T-helper 2 cell (primary cell): ENCODE measurements at regions not wholly inside any gene's neighbourhood (a gene's known extent, or its start where the extent isn't known, plus 50 kb on each side); places are given as distances from the start of the nearest gene placed in this dataset.

Experiments
- DNase-seq, 5 experiments: peaks; one replicate each; pipeline versions ENCODE4 v3.0.0 to v3.0.0-alpha.2; 2012 to 2022

DNA sequence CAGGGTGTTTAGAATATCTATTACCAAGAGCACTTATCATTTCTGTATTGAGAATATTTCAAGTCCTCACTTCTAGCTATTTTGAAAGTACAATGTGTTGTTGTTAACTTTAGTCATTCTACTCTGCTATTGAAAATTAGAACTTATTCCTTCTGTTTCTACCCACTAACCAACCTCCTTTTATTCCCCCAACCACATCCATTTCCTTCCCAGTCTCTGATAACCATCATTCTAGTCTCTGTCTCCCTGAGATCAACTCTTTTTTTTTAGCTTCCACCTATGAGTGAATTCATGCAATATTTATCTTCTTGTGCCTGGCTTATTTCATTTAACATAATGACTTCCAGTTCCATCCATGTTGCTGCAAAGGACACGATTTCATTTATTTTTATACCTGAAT lies 290.6 kb upstream of the OR4E1 start:
- no peak for DNase-seq

DNA sequence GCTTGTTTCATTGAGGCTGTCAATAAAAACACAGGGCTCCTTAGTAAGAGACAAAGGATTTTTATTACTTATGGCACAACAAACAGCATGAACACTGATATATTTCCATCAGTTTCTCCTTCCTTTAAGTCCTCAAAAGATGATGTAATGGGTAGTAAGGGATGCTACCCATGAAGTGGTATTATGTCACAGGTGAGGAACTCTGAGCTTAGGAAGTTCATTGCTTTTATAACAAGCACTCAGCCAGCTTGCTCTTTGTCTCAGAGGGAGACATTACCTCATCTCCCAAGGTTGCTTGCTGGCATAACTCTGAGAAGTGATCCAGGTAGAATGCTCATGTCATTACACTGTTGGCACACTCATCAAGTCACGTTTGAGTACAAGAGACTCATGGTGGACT lies 287.0 kb upstream of the OR4E1 start:
- DNase-seq: no peak

DNA sequence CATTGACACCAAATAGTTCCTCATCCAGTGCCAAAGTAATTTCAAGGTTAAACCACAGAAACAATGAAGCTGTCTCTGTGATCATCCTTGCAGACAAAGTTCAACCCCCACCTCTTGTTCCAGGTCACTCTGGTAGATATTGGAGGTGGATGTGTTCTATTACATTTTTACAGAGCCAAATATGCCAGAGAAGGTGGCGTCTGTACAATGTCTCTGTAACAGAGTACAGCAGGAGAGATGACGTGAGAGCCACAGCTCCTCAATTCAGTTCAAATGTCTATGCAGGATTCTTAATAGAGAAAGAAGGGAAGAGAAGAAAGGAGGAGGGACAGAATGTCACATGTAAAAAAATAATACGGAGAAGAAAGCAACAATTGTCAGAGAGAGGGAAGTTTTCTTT lies 268.3 kb upstream of the OR4E1 start:
- no peak for DNase-seq

DNA sequence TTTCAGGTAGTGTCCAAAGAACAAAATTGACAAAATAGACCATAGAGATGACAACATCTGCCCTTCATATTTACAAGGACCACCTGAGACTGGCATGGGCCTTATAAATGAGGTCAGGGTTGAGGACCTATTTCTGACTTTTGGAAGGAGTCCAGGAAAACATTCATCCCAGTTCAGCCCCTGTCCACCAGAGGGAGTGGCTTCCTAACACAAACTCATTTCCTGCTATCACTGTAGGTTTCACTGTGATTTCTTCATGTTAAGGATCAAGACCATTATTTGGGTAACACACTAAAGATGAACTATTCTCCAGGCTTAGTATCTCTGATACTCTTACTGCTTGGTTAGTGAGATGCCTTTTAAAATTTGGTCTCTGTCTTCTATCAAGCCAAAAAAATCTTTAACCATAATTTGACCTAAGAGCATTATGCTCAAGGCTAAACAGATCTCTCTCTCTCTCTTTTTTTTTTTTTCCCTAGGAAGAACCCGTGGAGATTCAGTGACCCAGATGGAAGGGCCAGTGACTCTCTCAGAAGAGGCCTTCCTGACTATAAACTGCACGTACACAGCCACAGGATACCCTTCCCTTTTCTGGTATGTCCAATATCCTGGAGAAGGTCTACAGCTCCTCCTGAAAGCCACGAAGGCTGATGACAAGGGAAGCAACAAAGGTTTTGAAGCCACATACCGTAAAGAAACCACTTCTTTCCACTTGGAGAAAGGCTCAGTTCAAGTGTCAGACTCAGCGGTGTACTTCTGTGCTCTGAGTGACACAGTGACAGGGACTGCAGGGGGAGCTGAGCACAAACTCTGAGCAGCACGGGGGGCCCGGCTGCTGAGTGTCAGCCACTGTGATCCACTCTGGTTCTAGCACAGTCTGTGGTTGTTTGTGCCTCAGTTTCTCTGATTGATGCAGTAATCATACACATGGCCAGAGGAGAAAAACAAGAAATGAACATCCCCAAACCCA lies 267.6 kb upstream of the OR4E1 start:
- DNase-seq: peak in 1 of 5 experiments; percentile 59

DNA sequence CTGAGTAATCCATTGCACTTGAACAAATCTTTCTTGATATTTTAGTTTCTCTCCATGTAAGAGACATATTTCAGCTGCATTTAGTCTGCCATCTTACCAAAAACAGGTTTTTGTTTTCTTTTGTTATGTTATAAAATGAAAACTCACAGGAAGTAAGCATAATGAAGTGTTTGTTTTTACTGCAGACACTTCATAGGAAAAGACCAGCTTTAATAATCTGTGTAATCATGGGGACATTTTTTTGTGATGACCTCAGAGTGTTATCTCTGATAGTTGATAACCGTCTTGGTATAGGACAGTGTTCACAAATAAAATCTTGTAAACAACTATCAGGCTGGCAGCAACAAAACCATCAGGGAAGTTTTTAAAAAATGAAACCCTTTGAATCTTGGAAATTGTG lies 266.2 kb upstream of the OR4E1 start:
- no peak for DNase-seq

DNA sequence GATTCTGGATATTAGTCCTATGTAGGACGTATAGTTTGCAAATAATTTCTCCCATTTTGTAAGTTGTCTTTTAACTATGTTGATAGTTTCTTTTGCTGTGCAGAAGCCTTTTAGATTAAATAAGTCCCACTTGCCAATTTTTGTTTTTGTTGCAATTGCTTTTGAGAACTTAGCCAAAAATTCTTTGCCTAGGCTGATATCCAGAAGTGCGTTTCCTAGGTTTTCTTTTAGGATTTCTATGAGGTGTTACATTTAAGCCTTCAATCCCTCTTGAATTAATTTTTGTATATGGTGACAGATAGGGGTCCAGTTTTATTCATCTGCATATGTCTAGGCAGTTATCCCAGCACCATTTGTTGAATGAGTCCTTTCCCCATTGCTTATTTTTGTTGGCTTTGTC lies 264.4 kb upstream of the OR4E1 start:
- DNase-seq: no peak

DNA sequence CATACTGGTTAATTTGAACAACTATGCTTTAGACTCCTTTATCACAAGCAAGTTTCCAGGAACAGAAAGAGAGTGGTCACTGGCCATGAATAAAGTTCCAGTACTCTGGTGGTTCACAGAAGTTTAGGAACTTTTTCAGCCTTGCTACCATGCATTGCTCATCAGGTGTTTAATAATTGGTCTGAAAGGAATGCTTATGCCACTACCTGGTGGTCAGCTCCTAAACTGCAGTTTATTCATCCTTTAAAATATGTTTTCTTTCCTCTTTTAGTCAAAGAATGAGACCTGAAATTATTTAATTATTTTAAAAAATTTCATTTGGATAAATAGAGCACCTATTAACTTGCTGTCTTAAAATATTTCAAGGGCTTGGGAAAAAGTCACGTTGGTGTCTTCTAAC lies 260.1 kb upstream of the OR4E1 start:
- no peak for DNase-seq

DNA sequence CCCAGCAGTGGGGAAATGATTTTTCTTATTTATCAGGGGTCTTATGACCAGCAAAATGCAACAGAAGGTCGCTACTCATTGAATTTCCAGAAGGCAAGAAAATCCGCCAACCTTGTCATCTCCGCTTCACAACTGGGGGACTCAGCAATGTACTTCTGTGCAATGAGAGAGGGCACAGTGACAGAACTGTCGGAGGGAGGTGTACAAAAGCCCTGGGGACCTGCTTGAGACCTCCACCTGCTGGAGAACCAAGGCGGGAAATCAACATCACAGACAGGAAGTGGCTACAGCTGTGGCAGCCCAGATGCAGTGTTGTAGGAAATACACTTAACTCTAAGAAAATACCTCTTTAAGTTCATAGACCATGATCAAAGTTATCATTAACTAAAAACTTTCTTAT lies 250.9 kb upstream of the OR4E1 start:
- DNase-seq: peak in 4 of 5 experiments; percentile 9 to 92 (median 50)

DNA sequence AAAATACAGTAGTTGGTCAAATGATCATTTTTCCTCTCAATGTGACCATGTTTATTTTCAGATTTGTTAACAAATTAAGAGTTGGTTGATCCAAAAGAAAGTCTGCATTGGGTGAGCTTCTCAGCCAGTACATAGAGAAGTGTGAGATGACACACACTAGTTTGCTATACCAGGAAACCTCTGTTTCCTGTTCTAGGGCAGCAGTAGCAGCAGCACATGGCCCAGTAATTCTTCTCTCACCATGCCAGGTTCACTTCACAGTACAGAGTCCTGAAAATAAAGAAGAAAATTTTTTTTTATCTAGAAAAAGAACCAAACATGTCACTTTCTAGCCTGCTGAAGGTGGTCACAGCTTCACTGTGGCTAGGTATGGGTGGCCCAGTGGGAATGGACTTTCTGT lies 250.2 kb upstream of the OR4E1 start:
- DNase-seq: peak in 2 of 5 experiments; percentile 27 to 90

DNA sequence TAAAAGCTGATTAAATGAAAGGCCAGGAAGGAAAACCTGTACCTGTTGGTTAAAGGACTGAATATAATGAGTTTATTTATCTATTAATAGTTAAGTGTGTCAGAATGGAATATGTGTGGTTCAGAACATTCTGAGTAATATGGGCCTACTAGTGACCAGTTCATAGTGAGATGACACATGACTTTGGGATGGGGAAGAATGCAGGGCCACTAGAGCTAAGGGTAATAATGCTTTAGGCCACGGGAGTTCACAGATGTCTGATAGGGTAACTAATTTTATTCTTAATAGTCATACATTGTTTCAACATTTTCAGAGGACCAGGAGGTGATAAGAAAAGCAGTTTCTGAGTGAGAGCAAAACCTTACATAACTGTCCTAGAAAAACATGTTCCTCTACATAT lies 247.8 kb upstream of the OR4E1 start:
- DNase-seq: no peak

DNA sequence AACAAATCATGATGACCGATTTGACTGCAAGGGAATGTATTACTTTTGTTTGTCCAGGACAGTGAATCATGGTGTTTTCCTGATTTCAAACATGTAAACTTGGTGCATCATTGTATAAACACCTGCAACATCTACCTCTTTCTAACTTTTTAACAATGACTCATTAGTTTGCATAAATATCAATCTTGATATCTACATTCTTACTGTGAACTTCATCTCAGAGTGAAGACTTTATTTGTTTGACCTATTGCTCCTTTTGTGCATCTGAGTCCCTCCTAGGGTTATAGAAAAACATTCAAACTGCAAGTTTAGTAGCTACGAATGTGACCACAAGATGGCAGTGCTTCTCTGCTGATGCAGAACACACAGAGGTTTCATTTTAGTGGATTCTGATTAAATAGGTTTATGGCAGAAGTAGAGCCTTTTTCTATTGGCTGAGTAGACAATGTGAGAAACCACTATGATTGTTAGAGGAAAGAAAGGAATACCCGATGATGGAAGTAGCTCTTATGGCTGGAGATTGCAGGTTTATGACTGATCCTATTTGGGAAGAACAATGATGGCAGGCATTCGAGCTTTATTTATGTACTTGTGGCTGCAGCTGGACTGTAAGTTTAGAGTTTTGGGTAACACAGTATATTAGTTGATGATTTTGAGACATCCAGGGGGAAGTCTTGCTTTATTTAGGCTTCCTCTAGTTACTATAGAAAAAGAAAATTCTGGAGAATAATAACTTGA lies 244.2 kb upstream of the OR4E1 start:
- peak in 2 of 5 experiments; percentile 32 to 82 for DNase-seq

DNA sequence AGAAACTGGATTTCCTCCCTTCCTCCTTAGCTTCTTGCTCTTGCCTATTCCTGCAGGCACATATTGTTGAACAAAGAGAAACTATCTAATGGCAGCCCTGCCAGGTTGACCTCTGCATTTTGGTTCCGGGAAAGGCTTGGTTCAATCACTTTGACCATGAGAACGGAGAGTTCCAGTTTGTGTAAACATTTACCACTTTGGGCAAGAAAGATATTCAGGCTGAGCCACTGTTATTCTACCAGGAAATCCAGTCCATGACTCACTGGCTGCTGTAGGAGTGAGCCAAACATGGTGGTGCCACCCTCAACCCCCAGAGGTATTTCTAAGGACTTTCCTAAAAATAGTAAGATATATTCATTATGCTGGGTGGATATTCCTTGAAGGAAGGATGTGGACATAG lies 242.2 kb upstream of the OR4E1 start:
- DNase-seq: no peak

DNA sequence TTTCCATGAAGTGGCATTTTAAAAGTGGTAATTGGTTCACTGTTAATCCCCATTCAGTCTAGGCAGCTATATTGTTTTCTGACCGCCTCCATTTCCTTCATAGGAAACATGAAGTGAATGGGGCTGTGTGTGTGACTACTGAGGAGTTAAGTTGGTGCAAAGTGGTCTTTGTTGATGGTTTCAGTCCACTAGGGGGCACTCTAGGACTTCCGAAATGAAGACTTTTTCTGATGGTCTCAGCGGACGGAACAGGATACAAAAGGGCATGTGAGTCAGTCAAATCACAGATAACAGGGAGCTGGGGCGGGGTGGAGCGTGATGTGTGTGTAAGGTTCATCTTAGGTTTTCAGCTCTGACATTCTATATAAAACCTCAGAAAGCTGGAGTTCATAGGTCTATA lies 240.1 kb upstream of the OR4E1 start:
- DNase-seq: peak; percentile 11 to 92 (median 53)

DNA sequence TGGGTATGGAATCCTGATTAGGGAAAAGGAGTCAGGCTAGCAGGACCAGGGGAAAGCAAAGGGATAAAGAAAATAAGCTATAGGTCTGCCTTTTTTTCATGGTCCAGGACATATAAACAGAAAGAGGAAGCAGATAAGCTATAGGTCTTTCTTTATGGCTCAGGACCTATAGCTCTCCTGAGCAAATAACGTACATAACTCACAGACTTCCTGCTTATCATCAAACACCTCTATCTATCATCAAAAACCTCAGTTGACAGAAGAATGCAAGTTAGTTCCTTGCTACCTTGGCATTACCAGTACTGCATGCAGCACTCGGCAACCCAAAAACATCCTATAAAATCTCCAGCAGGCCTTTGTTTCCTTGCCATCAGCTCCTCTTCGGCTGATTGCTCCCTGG lies 238.7 kb upstream of the OR4E1 start:
- DNase-seq: peak in 1 of 5 experiments; percentile 38

DNA sequence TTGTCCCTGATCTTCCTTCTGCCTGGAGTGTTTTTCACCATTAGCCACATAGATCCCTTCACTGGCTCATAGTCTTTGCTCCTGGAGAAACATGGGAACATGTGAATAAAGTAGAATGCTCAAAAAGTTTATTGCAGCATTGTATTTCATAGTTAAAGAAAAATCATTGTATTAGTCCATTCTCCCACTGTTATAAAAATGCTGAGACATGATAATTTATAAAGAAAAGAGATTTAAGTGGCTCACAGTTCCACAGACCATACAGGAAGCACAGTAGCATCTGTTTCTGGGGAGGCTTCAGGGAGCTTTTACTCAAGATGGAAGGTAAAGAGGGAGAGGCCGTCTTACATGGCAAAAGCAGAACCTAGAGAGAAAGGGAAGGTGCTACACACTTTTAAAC lies 238.3 kb upstream of the OR4E1 start:
- DNase-seq: no peak

DNA sequence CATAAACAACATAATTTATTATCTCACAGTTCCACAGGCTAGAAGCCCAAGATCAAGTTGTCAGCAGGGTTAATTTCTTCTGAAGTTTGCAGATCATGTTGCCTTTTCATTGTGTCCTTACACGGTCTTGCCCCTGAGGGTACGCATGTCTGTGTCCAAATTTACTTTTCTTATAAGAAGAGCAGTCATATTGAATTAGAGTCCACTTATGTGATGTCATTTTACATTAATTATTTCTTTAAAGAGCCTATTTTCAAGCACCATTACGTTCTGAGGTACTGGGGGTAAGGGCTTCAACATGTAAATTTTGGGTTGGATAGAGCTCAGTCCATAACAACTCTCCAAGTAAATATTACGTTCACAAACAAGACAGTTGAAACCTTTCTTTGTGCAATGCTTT lies 236.6 kb upstream of the OR4E1 start:
- DNase-seq: no peak

DNA sequence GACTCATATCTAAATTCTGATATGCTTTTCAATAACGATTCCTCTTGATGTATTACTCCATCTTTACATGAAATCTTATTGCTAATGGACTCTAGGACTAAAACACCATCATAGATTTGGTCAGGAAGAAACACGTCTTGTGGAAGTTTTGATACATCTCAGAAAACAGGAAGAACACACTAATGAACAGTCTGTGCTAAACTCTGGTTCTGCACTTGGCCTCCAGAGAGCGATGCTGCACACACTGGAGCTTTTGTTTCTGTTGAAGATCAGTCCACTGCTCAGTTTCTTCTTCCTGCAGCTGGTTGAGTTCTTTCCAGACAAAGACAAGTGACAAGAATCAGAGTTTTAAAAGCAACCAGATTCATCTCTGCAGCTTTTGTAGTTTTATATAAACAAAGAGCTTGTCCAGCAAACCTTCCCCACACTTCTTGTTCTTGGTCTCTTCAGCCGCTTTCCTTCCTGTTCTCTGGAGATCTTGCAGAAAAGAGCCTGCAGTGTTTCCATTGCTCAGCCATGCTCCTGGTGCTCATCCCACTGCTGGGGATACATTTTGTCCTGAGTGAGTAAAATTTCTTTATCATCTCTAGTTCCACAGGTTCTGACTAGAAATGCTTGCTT lies 229.1 kb upstream of the OR4E1 start:
- DNase-seq: peak in 2 of 5 experiments; percentile 17 to 56

DNA sequence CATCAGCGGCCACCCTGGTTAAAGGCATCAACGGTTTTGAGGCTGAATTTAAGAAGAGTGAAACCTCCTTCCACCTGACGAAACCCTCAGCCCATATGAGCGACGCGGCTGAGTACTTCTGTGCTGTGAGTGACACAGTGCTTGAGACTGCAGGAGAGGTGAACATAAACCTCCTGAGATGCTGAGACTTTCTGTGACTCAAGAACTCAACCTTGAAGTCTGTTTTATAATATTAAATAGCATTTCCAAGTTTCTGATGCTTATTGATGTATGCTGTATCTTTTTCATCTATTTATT lies 221.2 kb upstream of the OR4E1 start:
- DNase-seq: peak in 1 of 5 experiments; percentile 58

DNA sequence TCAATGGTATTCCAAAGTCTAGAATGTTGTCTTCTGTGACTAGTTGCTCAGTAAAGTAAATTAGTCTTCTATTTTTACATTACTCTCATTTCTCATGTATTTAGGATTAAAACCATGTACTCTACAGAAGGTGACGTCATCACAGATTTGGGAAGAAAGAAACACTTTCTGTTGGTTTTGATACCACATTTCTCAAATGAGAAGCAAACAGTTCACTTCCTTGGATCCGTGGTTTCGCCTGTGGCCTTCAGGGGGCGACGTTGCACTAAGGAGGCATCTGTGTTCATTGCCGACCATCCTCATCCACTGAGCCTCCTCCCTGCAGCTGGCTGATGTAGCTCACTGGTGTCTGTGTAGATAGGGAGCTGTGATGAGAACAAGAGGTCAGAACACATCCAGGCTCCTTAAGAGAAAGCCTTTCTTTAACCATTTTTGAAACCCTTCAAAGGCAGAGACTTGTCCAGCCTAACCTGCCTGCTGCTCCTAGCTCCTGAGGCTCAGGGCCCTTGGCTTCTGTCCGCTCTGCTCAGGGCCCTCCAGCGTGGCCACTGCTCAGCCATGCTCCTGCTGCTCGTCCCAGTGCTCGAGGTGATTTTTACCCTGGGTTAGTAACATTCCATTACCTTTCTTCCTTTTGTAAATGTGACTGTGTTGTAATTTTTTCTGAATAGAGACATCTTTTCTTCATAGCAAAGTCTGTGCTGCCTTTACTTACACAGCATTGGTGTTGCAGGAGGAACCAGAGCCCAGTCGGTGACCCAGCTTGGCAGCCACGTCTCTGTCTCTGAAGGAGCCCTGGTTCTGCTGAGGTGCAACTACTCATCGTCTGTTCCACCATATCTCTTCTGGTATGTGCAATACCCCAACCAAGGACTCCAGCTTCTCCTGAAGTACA lies 220.6 kb upstream of the OR4E1 start:
- DNase-seq: peak in 4 of 5 experiments; percentile 13 to 73 (median 36)

DNA sequence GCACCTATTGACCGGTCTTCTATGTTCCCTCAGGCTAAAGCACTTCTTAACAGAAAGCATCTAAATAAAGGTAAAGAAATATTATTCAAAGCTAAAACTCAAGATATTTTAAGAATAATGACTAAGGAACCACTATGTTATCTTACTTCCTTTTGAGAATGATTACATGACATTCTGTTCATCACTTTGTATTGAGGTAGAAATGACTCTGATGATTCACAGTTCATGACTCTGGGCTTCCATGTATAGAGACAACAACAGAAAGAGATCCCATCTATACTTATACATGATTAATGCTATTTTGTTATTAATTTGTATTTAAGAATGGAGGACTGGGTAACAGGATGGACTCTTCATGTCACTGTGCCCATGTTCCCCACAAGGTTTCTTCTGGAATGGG lies 218.3 kb upstream of the OR4E1 start:
- DNase-seq: no peak

DNA sequence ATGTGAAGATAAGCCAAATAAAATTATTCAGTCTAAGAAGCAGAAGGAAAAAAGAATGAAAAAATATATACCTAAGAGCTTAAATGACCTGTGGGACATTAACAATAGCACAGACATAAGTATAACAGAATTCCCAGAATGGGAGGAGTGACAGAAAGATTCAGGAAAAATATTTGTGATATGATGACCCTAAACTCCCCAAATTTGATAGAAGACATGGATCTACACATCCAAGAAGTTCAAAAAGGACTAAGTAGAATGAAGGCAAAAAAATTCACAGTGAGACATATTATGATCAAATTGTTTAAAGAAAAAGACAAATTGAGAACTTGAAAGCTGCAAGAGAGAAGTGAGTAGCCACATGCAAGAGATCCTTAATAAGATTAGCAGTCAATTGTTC lies 211.4 kb upstream of the OR4E1 start:
- DNase-seq: no peak

DNA sequence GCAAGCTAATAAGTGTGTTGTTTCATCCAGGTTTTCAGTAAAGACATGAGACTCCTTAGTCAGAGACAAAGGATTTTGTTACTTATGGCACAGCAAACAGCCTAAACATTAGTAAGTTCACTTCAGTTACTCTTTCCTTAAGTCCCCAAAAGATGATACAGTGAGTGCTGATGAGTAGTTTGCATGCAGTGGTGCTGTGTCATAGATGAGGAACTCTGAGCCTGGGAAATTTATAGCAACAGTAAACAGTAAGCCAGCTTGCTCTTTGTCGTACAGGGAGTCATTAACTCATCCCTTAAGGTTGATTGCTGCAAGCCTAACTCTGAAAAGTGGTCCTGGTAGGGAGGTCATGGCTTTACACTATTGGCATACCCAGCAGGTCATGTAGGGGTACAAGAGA lies 208.6 kb upstream of the OR4E1 start:
- no peak for DNase-seq

DNA sequence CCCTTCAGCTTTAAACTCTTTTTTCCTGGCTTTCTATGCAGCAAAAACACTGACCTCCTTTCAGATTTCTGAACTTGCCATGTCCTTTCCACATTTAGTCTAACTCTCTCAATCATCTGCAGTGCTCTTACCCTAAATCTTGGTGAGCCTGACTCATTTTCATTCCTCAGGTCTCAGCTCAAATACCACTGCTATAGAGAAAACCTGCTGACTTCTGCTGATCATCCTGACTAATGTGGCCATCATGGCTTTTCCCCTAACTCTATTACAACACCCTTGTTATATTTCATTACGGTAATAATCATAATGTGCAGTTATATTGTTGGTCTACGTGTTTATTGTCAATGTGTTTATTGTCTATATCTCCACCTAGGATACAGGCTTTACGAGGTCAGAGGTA lies 207.3 kb upstream of the OR4E1 start:
- no peak for DNase-seq
